GM12878 (cell line): ENCODE measurements at regions not wholly inside any gene's neighbourhood (a gene's known extent, or its start where the extent isn't known, plus 50 kb on each side); places are given as distances from the start of the nearest gene placed in this dataset.

Source experiments
- ESRRA ChIP-seq: IDR thresholded peaks from 2 replicates; pipeline ENCODE4 v1.6.1; 2012; ENCODE audit warnings: mild to moderate bottlenecking, low read length, improper control_type of control experiment
- TF ChIP-seq, protein P1 (sequence below): IDR thresholded peaks from 2 replicates; pipeline ENCODE4 v1.6.1; 2012; ENCODE audit warnings: mild to moderate bottlenecking, low read depth, low read length

DNA sequence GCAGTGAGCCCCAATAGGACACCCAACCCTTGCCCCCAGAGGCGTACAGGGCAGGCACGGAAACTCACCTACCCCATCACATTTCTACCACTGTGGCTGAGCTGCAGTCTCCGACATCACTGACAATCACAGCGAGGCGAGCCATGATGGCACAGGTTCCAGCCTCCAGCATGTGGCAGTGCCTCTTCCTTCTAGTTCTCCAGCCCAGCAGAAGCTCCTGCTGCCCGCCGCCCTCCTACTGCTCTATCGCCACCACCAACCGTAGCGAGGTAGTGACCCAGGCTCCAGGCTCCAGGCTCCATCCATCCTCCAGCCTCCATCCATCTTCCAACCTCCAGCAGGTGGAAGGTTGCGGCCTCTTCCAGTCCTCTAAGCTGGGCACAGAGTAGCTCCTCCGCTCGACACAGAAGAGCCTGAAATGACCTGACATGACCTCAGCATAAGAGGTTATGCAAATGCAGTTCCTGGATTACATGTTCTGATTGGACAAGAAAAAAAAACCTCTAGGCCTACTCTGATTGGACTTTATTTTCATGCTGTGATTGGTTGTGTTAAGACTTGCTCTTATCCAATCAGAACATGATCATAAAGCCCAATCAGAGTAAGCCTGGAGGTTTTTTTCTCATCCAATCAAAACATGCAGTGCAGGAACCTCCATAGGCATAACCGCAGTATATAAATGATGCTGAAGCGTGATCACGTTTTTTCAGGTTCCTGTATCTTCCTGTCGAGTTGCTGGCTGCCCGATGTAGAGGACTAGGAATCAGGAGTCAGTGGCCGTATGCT, 438.9 kb upstream of the ZNF337 start:
- TF ChIP-seq ESRRA: no peak
- TF ChIP-seq, protein P1, sequence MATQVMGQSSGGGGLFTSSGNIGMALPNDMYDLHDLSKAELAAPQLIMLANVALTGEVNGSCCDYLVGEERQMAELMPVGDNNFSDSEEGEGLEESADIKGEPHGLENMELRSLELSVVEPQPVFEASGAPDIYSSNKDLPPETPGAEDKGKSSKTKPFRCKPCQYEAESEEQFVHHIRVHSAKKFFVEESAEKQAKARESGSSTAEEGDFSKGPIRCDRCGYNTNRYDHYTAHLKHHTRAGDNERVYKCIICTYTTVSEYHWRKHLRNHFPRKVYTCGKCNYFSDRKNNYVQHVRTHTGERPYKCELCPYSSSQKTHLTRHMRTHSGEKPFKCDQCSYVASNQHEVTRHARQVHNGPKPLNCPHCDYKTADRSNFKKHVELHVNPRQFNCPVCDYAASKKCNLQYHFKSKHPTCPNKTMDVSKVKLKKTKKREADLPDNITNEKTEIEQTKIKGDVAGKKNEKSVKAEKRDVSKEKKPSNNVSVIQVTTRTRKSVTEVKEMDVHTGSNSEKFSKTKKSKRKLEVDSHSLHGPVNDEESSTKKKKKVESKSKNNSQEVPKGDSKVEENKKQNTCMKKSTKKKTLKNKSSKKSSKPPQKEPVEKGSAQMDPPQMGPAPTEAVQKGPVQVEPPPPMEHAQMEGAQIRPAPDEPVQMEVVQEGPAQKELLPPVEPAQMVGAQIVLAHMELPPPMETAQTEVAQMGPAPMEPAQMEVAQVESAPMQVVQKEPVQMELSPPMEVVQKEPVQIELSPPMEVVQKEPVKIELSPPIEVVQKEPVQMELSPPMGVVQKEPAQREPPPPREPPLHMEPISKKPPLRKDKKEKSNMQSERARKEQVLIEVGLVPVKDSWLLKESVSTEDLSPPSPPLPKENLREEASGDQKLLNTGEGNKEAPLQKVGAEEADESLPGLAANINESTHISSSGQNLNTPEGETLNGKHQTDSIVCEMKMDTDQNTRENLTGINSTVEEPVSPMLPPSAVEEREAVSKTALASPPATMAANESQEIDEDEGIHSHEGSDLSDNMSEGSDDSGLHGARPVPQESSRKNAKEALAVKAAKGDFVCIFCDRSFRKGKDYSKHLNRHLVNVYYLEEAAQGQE: no peak
